Panc1 (cell line): ENCODE measurements at regions not wholly inside any gene's neighbourhood (a gene's known extent, or its start where the extent isn't known, plus 50 kb on each side); places are given as distances from the start of the nearest gene placed in this dataset.

Experiments
- ATAC-seq: fragments of 200-7000 bp; cut with Tn5 transposase; 2 replicates; pipeline ENCODE4 v1.9.1; 2020; ENCODE audit warnings: mild to moderate bottlenecking, moderate library complexity
- BruUV-seq: library from RNA; stranded (reverse); fragments of 400-500 nt; replicated peaks from 2 replicates; lab custom pipeline; 2021; lab: Mats Ljungman, UMichigan
- CTCF ChIA-PET: fragments of 300-600 bp; sonication (Branson Sonifier 250); formaldehyde crosslinking; loops from one replicate; lab custom pipeline; 2022; ENCODE audit warnings: antibody characterized with exemption; lab: Charles Lee
- POLR2A ChIA-PET: fragments of 300-600 bp; sonication (Branson Sonifier 250); formaldehyde crosslinking; loops from one replicate; lab custom pipeline; 2022; ENCODE audit warnings: antibody characterized with exemption; lab: Charles Lee
- DNase-seq: peaks from one replicate; pipeline ENCODE4 v3.0.0-alpha.2; 2010; ENCODE audit warnings: low read depth, low spot score
- H3K27ac ChIP-seq: 2 replicates; pipeline ENCODE4 v1.5.1; 2011; ENCODE audit warnings: mild to moderate bottlenecking, low read length, inconsistent platforms
- H3K27me3 ChIP-seq: fragments of 200-500 bp; sonication (Bioruptor generic); 2 replicates; pipeline ENCODE4 v1.6.0; 2014; ENCODE audit warnings: low read length, inconsistent platforms; ENCODE audit not compliant: control insufficient read depth, insufficient read depth
- H3K36me3 ChIP-seq: fragments of 200-500 bp; sonication (Bioruptor generic); 2 replicates; pipeline ENCODE4 v1.5.1; 2014; ENCODE audit warnings: inconsistent platforms, mild to moderate bottlenecking, low read length, moderate library complexity; ENCODE audit not compliant: control insufficient read depth, insufficient read depth
- H3K4me1 ChIP-seq: 2 replicates; pipeline ENCODE4 v1.5.1; 2011; ENCODE audit warnings: inconsistent platforms, mild to moderate bottlenecking, low read length, moderate library complexity; ENCODE audit not compliant: control insufficient read depth, insufficient read depth
- H3K4me3 ChIP-seq, 2 experiments: 2 replicates each; pipeline ENCODE4 v1.5.1; 2011 to 2012; ENCODE audit warnings: low read depth in 2 of 2, low read length in 2 of 2, mild to moderate bottlenecking in 2 of 2, inconsistent platforms in 1 of 2, moderate library complexity in 1 of 2
- H3K9me3 ChIP-seq: fragments of 200-500 bp; sonication (Bioruptor generic); 2 replicates; pipeline ENCODE4 v1.5.1; 2014; ENCODE audit warnings: low read depth, mild to moderate bottlenecking, inconsistent platforms, low read length, moderate library complexity; ENCODE audit not compliant: control insufficient read depth, insufficient read depth
- CTCF ChIP-seq: fragments of 450-650 bp; IDR thresholded peaks from 2 replicates; pipeline ENCODE4 v1.5.1; 2017; ENCODE audit warnings: mild to moderate bottlenecking
- POLR2AphosphoS5 ChIP-seq: IDR thresholded peaks from 2 replicates; pipeline ENCODE4 v1.6.1; 2012; ENCODE audit warnings: mild to moderate bottlenecking, low read depth, low read length, moderate library complexity
- REST ChIP-seq, 2 experiments: IDR thresholded peaks; 2 replicates each; pipeline ENCODE4 v1.6.1; 2011 to 2012; ENCODE audit warnings: low read depth in 2 of 2, control low read depth in 1 of 2, low read length in 1 of 2, mild to moderate bottlenecking in 1 of 2, moderate library complexity in 1 of 2; ENCODE audit not compliant: insufficient read depth in 1 of 2
- SIN3A ChIP-seq: IDR thresholded peaks from 2 replicates; pipeline ENCODE4 v1.6.1; 2012; ENCODE audit warnings: low read depth, mild to moderate bottlenecking, low read length, moderate library complexity, borderline replicate concordance; ENCODE audit not compliant: insufficient read depth
- TCF7L2 ChIP-seq: IDR thresholded peaks from 2 replicates; pipeline ENCODE4 v1.6.1; 2011; ENCODE audit warnings: mild to moderate bottlenecking, low read depth, low read length, inconsistent platforms
- in situ Hi-C: cut with HindIII; loops from 2 replicates; pipeline ENCODE4 v1.10.0; 2016; ENCODE audit warnings: low sequenced_read_pairs, low pct_unique_long_range_greater_than_20kb
- intact Hi-C: fragments of 100-400 bp; cut with micrococcal nuclease; formaldehyde crosslinking; loops from one replicate; pipeline ENCODE4 v1.10.0; 2022; ENCODE audit not compliant: unreplicated experiment

DNA sequence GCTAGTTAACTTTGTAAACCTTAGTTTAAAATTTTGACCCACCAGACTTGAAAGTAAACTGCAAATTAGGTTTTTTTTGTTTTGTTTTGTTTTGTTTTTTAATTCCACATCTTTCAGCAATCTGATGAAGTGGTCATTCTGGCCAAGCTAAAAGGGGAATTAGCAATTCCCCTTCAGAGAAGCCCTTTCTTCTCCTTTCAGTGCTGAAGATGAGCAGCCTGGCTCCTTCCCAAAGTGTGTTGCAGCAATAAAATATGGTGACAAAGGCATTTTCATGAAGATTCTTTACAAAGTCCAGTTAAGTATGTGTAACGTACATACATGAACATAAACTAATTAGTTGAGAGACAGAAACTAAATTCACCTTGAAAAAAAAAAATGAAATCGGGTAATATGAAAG lies 380.1 kb downstream of the NOVA1 start:
- ChIA-PET CTCF (no interaction called here), POLR2A (no interaction called here)
- ATAC-seq (no peak), DNase-seq (no peak)
- H3K9me3 ChIP-seq: no peaks in the 10 kb centered on the region
- no peaks in the 10 kb centered on the region for H3K36me3 ChIP-seq
- H3K4me3 ChIP-seq: no peak overlapping the region
- BruUV-seq: no TSS peak
- intact Hi-C loops: no loop called here
- in situ Hi-C loops: no loop called here
- no peaks in the 10 kb centered on the region for H3K27me3 ChIP-seq
- no peaks in the 10 kb centered on the region for H3K4me1 ChIP-seq
- H3K27ac ChIP-seq: no peak overlapping the region
- TF ChIP-seq CTCF (no peak), TCF7L2 (no peak), REST (IDR thresholded peaks at IDR 0.05; ENCODE audit: insufficient read depth in 1 of 2, low read depth in 2 of 2, low read length in 1 of 2) (no peak), SIN3A (no peak), POLR2AphosphoS5 (no peak)

- intact Hi-C loops: no loop called here
- Histone ChIP-seq H3K9me3 (no peaks in the 10 kb centered on the region), H3K4me3 (no peak overlapping the region), H3K27me3 (no peaks in the 10 kb centered on the region), H3K4me1 (no peaks in the 10 kb centered on the region), H3K36me3 (no peaks in the 10 kb centered on the region), H3K27ac (no peak overlapping the region)
- no peak for ATAC-seq
- DNase-seq: no peak
- TF ChIP-seq CTCF: no peak
- no peak for TF ChIP-seq REST (IDR thresholded peaks at IDR 0.05; ENCODE audit: insufficient read depth in 1 of 2, low read depth in 2 of 2, low read length in 1 of 2)
- TF ChIP-seq SIN3A: no peak
- no peak for TF ChIP-seq POLR2AphosphoS5
- no peak for TF ChIP-seq TCF7L2
- ChIA-PET POLR2A (no interaction called here), CTCF (no interaction called here)
- in situ Hi-C loops: no loop called here
- BruUV-seq: no TSS peak
These were observed 381.0 kb downstream of the NOVA1 start for GRCh38 chr14:26216786-26217185.
